ENCODE measurements at regions not wholly inside any gene's neighbourhood (a gene's known extent, or its start where the extent isn't known, plus 50 kb on each side); places are given as distances from the start of the nearest gene placed in this dataset.
"Not testable (repeated sequence)": the region's sequence is repeated elsewhere in the genome, so short reads cannot be mapped to it uniquely, and the experiment has no call there.

DNA sequence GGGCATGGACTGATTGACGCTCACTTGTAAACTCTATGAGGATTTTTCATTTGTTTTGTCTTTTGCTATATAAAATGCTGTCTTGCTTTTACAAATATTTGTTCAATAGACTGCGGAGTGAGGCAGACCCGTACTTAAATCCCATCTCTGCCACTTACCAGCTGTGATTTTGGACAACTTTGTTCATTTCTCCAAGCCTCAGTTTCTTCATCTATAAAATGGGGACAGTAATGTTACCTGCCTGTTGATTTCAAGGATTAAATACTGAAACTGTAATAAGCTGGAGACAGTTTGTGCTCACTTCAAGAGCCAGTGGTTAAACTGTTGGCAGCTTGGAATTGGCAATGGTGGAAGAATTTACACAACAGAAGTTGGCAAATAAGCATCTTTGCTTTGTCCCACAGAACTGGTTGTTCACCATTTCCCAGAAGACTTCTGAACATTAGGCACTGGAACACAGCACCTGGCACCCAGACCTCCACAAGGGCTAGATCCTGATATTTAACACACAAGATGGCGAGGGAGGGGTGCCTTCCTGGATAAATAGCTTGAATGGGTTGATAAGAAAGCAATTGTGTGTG is 479.2 kb downstream of the QKI start:
- DNase-seq: no peak

GRCh38 chr6:163892824-163893561 is 478.5 kb downstream of the QKI start:
- DNase-seq: no peak

DNA sequence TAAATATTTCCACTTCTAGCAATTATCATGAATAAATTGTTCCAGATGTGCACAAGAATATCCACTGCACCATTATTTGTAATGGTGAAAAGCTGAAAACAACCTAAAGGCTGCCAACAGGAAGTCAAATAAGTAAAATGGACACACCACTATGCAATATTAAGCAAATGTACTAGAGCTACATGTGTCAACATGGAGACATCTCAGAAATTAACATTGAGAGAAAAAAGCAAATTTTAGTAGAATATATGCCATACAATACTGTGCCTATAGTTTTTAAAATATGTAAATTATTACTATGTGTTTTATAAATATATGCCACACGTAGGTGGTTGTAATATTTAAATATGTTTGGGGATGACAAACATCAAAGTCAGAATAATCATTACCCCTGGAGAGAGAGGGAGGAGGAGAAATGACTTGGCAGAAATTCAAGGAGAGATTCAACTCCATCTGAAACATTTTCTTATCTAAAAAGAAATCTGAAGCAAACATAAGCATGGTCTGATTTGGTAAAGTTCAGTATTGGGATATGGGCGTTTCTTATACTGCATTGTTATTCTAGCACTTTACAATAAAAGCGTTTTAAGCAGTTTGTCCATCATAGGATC is 475.5 kb downstream of the QKI start:
- DNase-seq: no peak

GRCh38 chr6:163888030-163888819 is 473.7 kb downstream of the QKI start:
- DNase-seq: no peak

GRCh38 chr6:163886428-163886827 is 471.9 kb downstream of the QKI start:
- no peak for DNase-seq

DNA sequence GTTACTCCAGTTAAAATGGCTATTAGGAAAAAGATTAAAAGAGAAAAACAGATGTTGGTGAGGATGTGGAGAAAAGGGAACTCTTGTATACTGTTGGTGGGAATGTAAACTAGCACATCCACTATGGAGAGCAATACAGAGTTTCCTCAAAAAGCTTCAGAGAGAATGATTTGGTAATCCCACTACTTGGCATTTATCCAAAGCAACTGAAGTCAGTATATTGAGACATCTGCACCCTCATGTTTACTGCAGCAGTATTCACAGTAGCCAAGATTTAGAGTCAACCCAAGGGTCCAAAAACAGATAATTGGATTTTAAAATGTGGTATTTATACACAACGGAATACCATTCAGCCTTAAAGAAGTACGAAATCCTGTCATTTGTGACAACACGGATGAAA is 469.5 kb downstream of the QKI start:
- no peak for DNase-seq

DNA sequence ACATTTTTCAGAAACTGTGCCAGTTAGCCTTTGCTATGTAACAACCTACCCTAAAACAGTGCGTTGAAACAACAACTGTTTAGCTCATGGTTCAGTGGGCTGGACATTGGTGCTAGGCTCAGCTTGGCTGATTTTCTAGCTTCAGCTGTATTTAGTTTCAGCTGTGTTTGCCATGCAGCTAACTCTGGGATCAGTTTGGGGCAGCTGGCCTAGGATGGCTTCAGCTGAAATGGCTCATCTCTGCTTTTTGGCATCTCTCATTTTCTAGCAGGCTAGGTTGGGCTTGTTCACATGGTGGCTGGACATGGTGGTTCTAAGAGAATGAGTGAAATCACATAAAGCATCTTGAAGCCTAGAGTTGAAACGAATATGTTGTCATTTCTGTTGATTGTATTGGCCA is 464.2 kb downstream of the QKI start:
- no peak for DNase-seq

DNA sequence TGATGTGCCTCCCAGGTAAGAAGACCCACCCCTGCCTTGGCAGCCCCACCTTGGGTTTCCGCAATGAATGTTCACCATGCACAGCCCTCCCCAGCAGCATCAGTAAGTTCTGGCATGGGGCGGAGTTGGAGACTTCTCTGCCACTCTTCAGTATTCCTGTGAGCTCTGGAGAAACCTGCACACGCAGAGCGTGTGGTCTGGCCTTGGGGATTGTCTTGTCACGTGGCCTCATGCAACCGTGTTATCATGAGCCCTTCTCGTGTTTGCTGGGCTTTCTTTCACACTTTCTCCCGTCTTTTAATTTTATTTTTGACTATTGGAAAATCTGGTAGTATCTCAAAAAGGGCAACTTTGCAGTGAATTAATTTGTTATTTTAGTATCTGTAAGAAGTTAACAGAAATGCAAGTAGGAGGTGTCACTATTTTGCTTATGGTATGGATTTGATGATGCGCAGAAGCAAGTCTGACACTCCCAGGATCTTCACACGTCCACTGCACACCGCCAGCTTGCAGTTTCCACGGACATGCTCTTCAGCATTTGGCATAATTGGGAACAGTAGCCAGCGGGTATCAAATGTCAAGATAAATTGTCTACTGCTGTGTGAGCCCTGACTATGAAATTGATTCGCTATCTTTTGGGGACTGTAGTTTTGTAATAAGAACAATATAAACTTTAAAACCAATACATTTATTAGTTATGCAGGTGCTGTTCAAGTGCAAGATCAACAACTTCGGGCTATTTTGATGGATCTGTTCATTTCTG is 463.5 kb downstream of the QKI start:
- no peak for DNase-seq

DNA sequence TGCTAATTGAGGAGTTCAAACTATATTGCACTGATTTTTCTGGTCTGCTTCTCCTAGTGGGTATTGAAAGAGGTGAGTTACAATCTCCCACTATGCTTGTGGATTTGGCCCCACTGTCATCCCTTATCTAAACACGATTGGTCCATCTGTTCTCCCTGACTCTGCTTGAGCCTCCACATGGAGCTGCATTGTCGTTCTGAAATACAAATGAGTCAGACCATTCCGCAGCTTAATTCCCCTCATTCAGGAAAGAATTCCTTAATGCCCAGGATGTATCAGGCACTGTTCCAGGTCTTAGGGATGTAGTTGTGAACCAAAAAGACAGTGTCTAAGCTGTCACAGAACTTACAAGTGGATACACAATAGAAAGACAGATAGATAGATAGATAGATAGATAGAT is 461.9 kb downstream of the QKI start:
- no peak for DNase-seq

GRCh38 chr6:163874784-163875183 is 460.3 kb downstream of the QKI start:
- DNase-seq: no peak

- DNase-seq: no peak
Observed at GRCh38 chr6:163872335-163872734, 457.8 kb downstream of the QKI start.

GRCh38 chr6:163871616-163872015 is 457.1 kb downstream of the QKI start:
- no peak for DNase-seq

DNA sequence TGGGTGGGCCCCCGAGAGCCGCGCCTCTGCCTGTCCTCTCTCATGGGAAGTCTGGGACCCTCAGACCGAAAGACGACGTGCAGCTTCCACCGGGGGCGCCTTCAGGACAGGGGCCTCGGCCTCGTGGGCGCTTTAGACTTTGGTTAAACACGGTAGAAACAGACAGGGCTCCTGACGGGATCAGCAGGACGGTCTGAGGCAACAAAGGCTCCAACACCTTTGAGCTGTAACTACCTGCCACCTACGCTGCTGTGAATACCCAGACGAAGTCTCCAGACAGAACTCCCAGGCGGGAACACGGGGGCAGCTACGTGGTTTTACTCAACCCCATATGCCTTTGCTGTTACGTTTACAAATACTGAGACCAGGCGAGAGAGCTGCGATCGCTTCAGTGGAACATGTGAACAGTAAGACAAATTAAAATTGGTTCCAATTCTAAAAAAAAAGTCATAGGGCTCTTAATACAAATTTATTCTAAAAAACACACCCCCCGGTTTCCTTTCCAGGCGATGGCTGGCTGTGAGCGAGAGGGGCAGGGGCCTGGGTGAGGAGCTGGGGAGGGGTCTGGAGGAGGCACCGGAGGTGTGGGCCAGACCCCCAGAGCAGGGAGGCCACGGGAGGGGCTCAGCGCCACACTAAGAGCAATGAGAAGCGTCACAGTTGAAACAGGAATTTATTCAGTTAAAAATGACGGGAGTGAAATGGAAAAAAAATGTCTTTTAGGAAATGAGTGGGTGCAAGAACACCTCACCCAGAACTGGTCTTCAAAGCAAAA is 453.2 kb downstream of the QKI start:
- no peak for DNase-seq

DNA sequence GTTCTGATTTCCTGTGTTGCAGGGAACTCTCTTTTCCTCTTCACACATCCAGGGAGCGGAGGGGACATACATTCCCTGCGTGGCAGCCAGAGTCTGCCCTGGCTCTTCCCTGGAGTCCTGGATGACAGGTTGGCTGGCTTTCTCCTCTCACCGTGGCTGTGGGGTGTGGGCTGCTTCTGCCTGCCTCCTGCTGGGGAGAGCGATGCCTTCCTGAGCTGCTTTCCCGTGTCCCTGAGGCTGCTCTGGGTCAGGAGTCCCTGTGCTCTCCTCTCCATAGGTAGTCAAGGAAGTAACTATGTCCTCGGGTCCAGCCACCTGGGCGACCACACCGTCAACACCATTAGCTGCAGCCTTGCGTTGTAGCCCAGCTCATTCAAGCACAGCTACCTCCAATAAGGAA is 451.7 kb downstream of the QKI start:
- DNase-seq: no peak

GRCh38 chr6:163863565-163863964 is 449.0 kb downstream of the QKI start:
- no peak for DNase-seq

DNA sequence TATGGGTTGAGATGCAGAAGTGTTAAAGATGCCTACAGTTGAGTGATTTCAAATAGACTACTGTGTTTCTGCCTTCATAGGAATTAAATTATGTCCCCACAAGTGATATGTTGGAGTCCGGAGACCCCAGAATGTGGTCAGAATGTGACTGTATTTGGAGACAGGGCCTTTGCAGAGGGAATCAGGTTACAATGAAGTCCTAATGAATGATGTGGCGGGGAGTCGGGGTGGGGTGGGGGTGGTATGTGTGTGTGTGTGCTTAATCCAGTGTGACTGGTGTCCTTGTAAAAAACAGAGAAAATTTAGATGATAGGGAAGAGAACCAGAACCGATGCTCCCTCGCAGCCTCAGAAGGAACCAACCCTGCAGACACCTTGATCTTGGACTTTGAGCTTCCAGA is 448.2 kb downstream of the QKI start:
- no peak for DNase-seq

DNA sequence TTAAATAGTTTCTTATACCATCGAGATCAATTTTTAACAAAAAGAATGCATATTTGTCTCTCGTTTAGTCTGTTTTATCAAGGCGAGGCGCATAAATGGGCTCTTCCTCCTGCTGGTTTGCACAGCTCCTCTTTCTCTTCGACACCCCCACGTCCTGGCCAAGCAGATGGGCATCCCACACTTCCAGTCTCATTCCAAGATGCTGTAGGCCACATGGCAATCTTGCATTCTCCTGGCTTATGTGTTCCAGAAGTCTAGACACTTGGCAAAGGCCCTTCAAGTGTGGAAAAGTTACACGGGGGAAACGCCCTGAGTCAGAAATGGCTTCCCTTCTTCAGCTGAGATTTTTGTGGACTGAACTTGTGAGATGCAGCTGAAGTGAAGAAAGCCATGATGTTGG is 447.1 kb downstream of the QKI start:
- DNase-seq: no peak

GRCh38 chr6:163860287-163861081 is 446.0 kb downstream of the QKI start:
- no peak for DNase-seq

- DNase-seq: not testable (repeated sequence)
Observed at GRCh38 chr6:163858870-163859269, 444.4 kb downstream of the QKI start.

DNA sequence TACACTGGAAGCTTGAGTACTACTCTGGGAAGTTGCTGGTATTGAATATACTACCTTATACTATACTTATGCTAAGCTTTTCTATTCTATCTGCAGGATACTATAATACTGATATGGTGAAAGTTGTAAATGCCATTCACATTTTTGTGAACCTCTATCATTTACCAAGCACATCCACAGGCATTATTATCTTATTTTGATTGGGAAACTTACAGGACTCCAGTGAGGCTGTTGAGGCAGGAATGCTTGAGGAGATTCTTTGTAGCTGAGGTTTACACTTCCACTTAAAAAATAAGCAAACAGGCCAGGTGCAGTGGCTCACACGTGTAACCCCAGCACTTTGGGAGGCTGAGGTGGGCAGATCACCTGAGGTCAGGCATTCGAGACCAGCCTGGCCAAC is 442.9 kb downstream of the QKI start:
- DNase-seq: no peak

DNA sequence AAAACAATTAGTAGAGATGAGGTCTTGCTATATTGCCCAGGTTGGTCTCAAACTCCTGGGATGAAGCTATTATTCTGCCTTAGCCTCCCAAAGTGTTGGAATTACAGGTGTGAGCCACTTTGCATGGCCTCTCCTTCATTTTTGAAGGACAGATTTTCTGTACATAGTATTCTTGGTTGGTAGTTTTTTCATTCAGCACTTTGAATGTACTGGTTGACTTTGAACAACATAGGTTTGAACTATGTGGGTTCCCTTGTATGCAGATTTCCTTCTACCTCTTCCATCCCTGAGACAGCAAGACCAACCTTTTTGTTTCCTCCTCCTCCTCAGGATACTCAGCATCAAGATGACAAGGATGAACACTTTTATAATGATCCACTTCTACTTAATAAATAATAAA is 436.4 kb downstream of the QKI start:
- DNase-seq: no peak
